ENCODE measurements at regions not wholly inside any gene's neighbourhood (a gene's known extent, or its start where the extent isn't known, plus 50 kb on each side); places are given as distances from the start of the nearest gene placed in this dataset.

GRCh38 chr11:70744396-70745185, 346.3 kb downstream of the CTTN start (continued):
- TF ChIP-seq CTCF (IDR thresholded peaks at IDR 0.05 in 2 of 3, conservative IDR thresholded peaks at IDR 0.05 in 1 of 3; ENCODE audit: borderline replicate concordance in 1 of 3, insufficient read depth in 1 of 3, low read depth in 2 of 3, low read length in 2 of 3) (no peak), ZFX (IDR thresholded peaks at IDR 0.05) (no peak), JUND (IDR thresholded peaks at IDR 0.05) (no peak), POLR2A (IDR thresholded peaks at IDR 0.05; ENCODE audit: borderline replicate concordance, extremely low read depth, insufficient read depth, insufficient read length) (no peak), ELF1 (IDR thresholded peaks at IDR 0.05; ENCODE audit: borderline replicate concordance, low read depth) (no peak), POLR2AphosphoS5 (IDR thresholded peaks at IDR 0.05; ENCODE audit: low read depth, low read length) (no peak), FOSL1 (IDR thresholded peaks at IDR 0.05; ENCODE audit: low read depth) (no peak), RAD21 (IDR thresholded peaks at IDR 0.05; ENCODE audit: low read depth) (no peak), YY1 (IDR thresholded peaks at IDR 0.05; ENCODE audit: extremely low read depth, insufficient replicate concordance, low read depth, low read length) (no peak), CEBPB (IDR thresholded peaks at IDR 0.05; ENCODE audit: low read depth) (no peak), SRF (IDR thresholded peaks at IDR 0.05; ENCODE audit: low read depth) (no peak)

- Histone ChIP-seq H4K20me1 (ENCODE audit: insufficient read depth) (no peaks in the 10 kb centered on the region), H3K4me3 (replicated peaks in 1 of 2; ENCODE audit: low read depth in 1 of 2, low read length in 2 of 2) (no peak overlapping the region), H3K27ac (ENCODE audit: low read depth, low read length) (no peak overlapping the region), H3K9me2 (ENCODE audit: insufficient read depth) (no peaks in the 10 kb centered on the region), H3K27me3 (ENCODE audit: insufficient read depth, low read length) (no peaks in the 10 kb centered on the region), H2AFZ (ENCODE audit: low read depth, low read length, poor library complexity, severe bottlenecking) (no peak overlapping the region), H3K9ac (ENCODE audit: low read length) (no peak overlapping the region), H3K36me3 (ENCODE audit: control insufficient read depth in 1 of 2, insufficient read depth in 2 of 2, low read length in 2 of 2) (no peaks in the 10 kb centered on the region), H3K4me1 (ENCODE audit: control insufficient read depth in 1 of 2, insufficient read depth in 2 of 2, low read length in 2 of 2) (peaks cover 6% of the 10 kb centered on the region in 2 experiments; a peak in 3 of 4 replicates), H3K9me3 (ENCODE audit: control insufficient read depth in 1 of 2, insufficient read depth in 1 of 2, low read depth in 1 of 2, low read length in 2 of 2) (peaks cover 5 to 8% of the 10 kb centered on the region in 2 experiments; a peak in 2 of 4 replicates), H3K79me2 (ENCODE audit: insufficient read depth, low read length) (no peaks in the 10 kb centered on the region), H3K4me2 (ENCODE audit: low read length) (no peak overlapping the region)
- POLR2A ChIA-PET = no interaction called here
- RAD21 ChIA-PET (ENCODE audit: low non-redundant PET in 1 of 2, low total read pairs in 2 of 2, uncharacterized antibody in 2 of 2, unreplicated experiment in 2 of 2) = no interaction called here
- CTCF ChIA-PET = no interaction called here
- no peak for ATAC-seq
- intact Hi-C loops (cut with micrococcal nuclease) = no loop called here
- no peak for DNase-seq (ENCODE audit: low read depth, low spot score)
- BruUV-seq (replicated peaks) = no TSS peak
- no peak for TF ChIP-seq EGR1 (IDR thresholded peaks at IDR 0.05; ENCODE audit: low read depth)
- TF ChIP-seq TCF7L2 (IDR thresholded peaks at IDR 0.05; ENCODE audit: borderline replicate concordance, extremely low read depth, insufficient read depth, insufficient read length) = no peak
- TF ChIP-seq ZNF274 (IDR thresholded peaks at IDR 0.05; ENCODE audit: low read depth, low read length) = no peak
- no peak for TF ChIP-seq FOSL1 (IDR thresholded peaks at IDR 0.05; ENCODE audit: low read depth)
- TF ChIP-seq CTCF (IDR thresholded peaks at IDR 0.05 in 2 of 3, conservative IDR thresholded peaks at IDR 0.05 in 1 of 3; ENCODE audit: borderline replicate concordance in 1 of 3, insufficient read depth in 1 of 3, low read depth in 2 of 3, low read length in 2 of 3) = no peak
- no peak for TF ChIP-seq CBX3 (IDR thresholded peaks at IDR 0.05; ENCODE audit: low read depth)
- no peak for TF ChIP-seq ZFX (IDR thresholded peaks at IDR 0.05)
- no peak for TF ChIP-seq SIN3A (IDR thresholded peaks at IDR 0.05; ENCODE audit: low read depth)
- no peak for TF ChIP-seq POLR2AphosphoS5 (IDR thresholded peaks at IDR 0.05; ENCODE audit: low read depth, low read length)
- TF ChIP-seq SRF (IDR thresholded peaks at IDR 0.05; ENCODE audit: low read depth) = no peak
- TF ChIP-seq EZH2 (IDR thresholded peaks at IDR 0.05) = no peak
- TF ChIP-seq YY1 (IDR thresholded peaks at IDR 0.05; ENCODE audit: extremely low read depth, insufficient replicate concordance, low read depth, low read length) = no peak
- TF ChIP-seq EZH2phosphoT487 (IDR thresholded peaks at IDR 0.05; ENCODE audit: borderline replicate concordance) = no peak
- no peak for TF ChIP-seq ELF1 (IDR thresholded peaks at IDR 0.05; ENCODE audit: borderline replicate concordance, low read depth)
- no peak for TF ChIP-seq RAD21 (IDR thresholded peaks at IDR 0.05; ENCODE audit: low read depth)
Observed at GRCh38 chr11:70745451-70745850, 347.1 kb downstream of the CTTN start.
